ENCODE measurements at regions not wholly inside any gene's neighbourhood (a gene's known extent, or its start where the extent isn't known, plus 50 kb on each side); places are given as distances from the start of the nearest gene placed in this dataset.

DNA sequence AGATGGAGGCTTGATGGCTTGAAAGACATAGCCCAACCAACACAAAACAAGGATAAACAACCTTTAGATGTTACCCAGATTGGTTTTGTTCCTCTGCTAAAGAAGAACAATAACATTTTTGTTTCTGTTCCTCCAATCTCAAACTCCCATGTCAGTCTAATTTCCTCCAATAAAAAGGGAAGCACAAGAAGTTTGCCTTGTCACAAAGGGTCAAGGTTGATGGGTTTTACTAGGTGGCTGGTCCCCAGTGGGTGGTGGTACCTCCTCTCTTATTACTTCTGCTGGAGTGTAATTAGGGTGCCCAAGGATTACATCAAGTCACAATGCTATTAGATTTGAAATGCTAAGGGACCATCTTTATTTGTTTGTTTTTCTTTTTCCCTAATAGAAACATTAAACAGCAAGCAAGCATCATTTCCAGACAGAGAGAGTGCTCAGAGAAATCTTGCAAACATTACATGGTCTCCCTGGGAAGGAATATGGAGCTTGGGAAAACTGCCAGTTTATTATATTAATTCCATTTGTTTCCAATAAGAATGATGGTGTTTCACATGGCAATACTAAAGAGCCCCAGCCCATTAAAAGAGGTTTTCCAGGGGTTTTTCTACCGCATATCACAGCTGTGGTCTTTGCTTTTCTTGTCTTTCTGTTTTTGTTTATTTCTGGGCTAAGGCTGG is 78.3 kb upstream of the AOAH start:
- no peak for DNase-seq (ENCODE audit: low spot score)

DNA sequence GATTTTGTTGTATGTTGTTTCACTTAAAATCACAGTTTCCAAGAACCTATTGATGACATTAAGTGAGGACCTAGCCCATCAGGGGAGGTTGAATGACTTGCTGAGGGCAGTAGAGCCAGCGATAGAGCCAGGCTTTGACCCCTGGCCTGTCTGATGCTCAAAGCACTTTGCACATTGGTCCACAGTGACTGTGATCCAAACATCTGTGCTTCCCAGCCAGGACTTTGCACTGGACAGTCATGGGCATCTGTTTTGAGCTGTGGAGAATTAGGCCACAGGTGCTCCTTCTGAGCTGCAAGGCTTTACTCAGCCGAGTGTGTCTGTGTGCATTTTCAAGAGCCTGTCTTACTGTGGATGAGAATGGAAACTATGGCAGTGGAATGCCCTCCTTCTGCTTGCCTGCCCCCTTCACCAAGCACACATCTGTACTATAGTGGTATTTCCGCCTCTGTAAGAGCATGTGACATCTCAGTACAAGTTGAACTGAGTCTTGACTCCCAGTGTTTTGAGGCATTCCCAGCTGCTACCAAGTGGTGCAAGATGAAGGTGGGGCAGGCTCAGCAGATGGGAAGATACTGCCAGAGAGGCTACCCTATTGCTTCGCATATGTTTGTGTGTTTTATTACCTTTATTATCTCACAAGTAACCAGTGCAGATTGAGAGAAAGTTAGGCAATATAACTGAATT is 72.7 kb upstream of the AOAH start:
- DNase-seq (ENCODE audit: low spot score) = no peak

DNA sequence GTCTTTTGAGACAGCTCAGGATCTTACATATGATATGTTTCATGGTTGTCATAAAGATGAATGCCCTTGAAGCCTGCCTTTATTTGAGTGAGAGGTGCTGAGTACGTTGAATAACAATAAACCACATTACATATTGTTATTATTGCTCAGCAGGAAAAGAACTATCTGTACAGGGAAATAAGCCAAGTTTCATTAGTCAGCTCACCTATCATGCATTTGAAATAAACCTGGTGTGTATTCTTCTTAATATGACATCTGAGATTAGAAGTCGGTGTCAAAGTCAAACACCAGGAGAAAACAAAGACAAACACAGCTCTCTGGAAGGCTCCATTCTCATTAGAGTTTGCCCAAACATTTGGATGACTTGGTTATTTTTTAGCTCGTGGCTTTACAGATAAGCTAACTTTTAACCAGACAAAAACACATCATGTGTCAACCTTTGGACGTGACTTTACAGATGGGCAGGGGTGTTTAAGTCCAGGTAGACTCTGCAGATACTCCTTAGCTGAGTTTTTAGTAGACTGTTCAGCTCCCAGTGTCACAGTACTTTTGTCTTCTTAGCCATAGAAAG is 71.2 kb upstream of the AOAH start:
- DNase-seq (ENCODE audit: low spot score) = no peak

DNA sequence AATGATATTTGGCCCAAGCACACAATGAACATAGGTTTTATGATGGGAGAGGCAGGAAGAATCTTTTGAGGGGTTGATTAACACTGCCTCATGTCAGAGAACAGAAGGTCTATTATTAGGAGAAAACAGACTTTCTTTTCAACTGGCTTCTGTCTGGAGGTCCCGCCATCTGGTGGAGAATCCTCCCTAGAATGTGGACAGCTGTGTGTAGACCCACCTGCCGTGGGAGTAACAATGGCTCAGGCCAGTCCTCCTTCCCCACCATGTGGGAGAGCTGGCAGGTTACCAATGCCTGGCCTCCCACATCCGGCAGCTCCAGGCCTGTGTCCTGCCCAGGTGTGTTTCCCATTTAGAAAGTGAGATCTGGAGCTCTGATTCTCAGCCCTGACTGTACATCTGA is 70.4 kb upstream of the AOAH start:
- DNase-seq (ENCODE audit: low spot score) = no peak

DNA sequence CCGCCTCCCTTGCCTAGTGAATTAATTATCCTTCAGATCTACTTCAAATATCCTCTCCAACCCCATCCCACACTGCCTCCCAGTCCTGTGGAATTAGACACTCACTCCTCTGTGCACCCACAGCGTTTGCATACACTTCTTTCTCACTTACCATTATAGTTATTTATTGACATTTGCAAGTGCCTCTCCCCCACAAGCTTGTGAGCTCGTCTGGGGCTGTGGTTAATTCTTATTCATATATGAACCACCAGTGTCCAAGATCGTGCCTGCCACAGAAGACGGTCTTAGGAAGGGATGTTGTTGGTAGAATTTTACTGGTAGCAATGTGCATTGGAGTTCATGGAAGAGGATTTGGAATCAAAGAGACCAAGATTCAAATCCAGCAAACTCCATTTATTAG is 68.1 kb upstream of the AOAH start:
- DNase-seq (ENCODE audit: low spot score) = no peak

DNA sequence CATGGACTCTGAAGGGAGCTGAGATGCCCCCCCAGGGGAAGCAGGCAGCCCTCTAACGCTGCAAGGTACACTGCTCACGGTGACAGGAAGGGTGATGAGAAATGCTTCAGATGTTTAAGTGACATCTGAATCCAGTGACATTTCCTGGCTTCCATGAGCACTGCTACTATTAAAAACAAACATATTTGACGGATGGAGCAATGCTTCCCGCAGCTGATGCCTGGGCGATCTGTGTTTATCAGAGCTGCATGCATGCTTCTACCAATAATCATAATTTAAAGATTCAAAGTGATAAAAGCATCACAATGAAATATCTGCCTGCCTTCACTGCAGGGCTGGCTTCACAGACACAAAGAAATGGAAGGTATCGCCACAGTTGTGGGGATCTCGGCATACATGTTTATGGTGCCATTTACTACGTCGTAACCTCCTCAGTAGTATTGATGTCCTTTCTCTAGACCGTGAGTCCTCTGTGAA is 66.1 kb upstream of the AOAH start:
- peak; percentile 7 for DNase-seq (ENCODE audit: low spot score)

GRCh38 chr7:36788825-36789470 is 64.7 kb upstream of the AOAH start:
- DNase-seq (ENCODE audit: low spot score) = peak; percentile 8

DNA sequence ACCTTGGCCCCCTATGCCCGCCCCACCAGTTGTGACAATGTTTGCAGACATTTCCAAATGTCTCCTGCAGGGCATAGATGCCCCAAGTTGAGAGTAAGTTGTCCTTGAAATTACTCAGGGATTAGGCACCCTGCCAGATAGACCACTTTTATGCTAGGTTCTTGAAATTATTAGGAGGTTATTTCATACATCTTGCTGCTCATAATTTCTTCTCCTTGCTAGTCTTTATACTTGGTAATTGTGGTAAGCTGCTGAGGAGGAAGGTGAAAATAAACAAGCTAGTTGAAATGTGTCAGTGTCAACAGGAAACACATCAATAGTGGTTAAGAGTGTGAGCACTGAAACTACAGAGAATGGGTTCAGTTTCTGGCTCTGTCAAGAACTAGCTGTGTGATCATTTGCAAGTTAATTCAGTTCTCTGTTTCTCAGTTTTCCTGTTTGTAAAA is 63.7 kb upstream of the AOAH start:
- DNase-seq (ENCODE audit: low spot score) = no peak

- no peak for DNase-seq (ENCODE audit: low spot score)
Measured at GRCh38 chr7:36784991-36785940, 61.0 kb upstream of the AOAH start.

GRCh38 chr7:36781011-36781738 is 56.9 kb upstream of the AOAH start:
- no peak for DNase-seq (ENCODE audit: low spot score)

- no peak for DNase-seq (ENCODE audit: low spot score)
Measured at GRCh38 chr7:36777855-36778254, 53.6 kb upstream of the AOAH start.

- DNase-seq (ENCODE audit: low spot score) = no peak
Measured at GRCh38 chr7:36777062-36777461, 52.8 kb upstream of the AOAH start.

GRCh38 chr7:36775676-36776075 is 51.4 kb upstream of the AOAH start:
- no peak for DNase-seq (ENCODE audit: low spot score)

GRCh38 chr7:36775061-36775620 is 50.8 kb upstream of the AOAH start:
- no peak for DNase-seq (ENCODE audit: low spot score)

All from SK-N-DZ (cell line).